Gastroesophageal sphincter (tissue), 3 donors: ENCODE measurements at regions not wholly inside any gene's neighbourhood (a gene's known extent, or its start where the extent isn't known, plus 50 kb on each side); places are given as distances from the start of the nearest gene placed in this dataset.

Source experiments
- CTCF ChIP-seq, 4 experiments: fragments of 200-600 bp in 2 of 4; fragments of 450-650 bp in 2 of 4; sonication (generic) in 1 of 4; IDR thresholded peaks; one replicate each; pipeline ENCODE4 v1.5.1; 2017 to 2019; ENCODE audit warnings: antibody characterized with exemption in 4 of 4, mild to moderate bottlenecking in 2 of 4, moderate library complexity in 2 of 4
- POLR2A ChIP-seq, 2 donors: fragments of 450-650 bp; IDR thresholded peaks; one replicate each; pipeline ENCODE4 v1.6.1; 2017; ENCODE audit warnings: antibody characterized with exemption in 2 of 2, mild to moderate bottlenecking in 2 of 2, moderate library complexity in 1 of 2
- POLR2AphosphoS5 ChIP-seq: sonication (generic); formaldehyde crosslinking; IDR thresholded peaks from one replicate; pipeline ENCODE4 v1.6.1; 2017; ENCODE audit warnings: antibody characterized with exemption

GRCh38 chr12:24649209-24649608 lies 299.7 kb downstream of the BCAT1 start:
- no peak for TF ChIP-seq POLR2A (IDR thresholded peaks at IDR 0.05)
- no peak for TF ChIP-seq POLR2AphosphoS5
- TF ChIP-seq CTCF (IDR thresholded peaks at IDR 0.05), result no peak
